NOMO-1 treated with dmso at 0.1 percent for 144 hours (cell line): ENCODE measurements at regions not wholly inside any gene's neighbourhood (a gene's known extent, or its start where the extent isn't known, plus 50 kb on each side); places are given as distances from the start of the nearest gene placed in this dataset.
"Not testable (repeated sequence)": the region's sequence is repeated elsewhere in the genome, so short reads cannot be mapped to it uniquely, and the experiment has no call there.

Experiments used
- DNase-seq: peaks from one replicate; lab custom pipeline; 2025; ENCODE audit not compliant: unreplicated experiment; lab: John Stamatoyannopoulos, UW

GRCh38 chr4:43607400-43607799, 714.9 kb downstream of the GRXCR1 start:
- DNase-seq, result no peak

- DNase-seq, result no peak
Observed at GRCh38 chr4:43607827-43608461, 715.4 kb downstream of the GRXCR1 start.

- DNase-seq, result no peak
Observed at GRCh38 chr4:43619219-43619618, 726.7 kb downstream of the GRXCR1 start.

- DNase-seq, result not testable (repeated sequence)
Observed at GRCh38 chr4:43637893-43638292, 745.4 kb downstream of the GRXCR1 start.

- no peak for DNase-seq
Observed at GRCh38 chr4:43651991-43652390, 759.5 kb downstream of the GRXCR1 start.

GRCh38 chr4:43659547-43659946, 767.0 kb downstream of the GRXCR1 start:
- DNase-seq, result not testable (repeated sequence)

- not testable (repeated sequence) for DNase-seq
Observed at GRCh38 chr4:43672265-43672885, 776.2 kb downstream of the KCTD8 start.

GRCh38 chr4:43680421-43680820, 768.2 kb downstream of the KCTD8 start:
- no peak for DNase-seq

- no peak for DNase-seq
Observed at GRCh38 chr4:43682551-43682950, 766.1 kb downstream of the KCTD8 start.

GRCh38 chr4:43690116-43690515, 758.5 kb downstream of the KCTD8 start:
- no peak for DNase-seq

GRCh38 chr4:43693876-43694275, 754.7 kb downstream of the KCTD8 start:
- DNase-seq, result no peak

GRCh38 chr4:43709443-43709842, 739.2 kb downstream of the KCTD8 start:
- no peak for DNase-seq

- DNase-seq, result no peak
Observed at GRCh38 chr4:43716721-43717395, 731.8 kb downstream of the KCTD8 start.

- no peak for DNase-seq
Observed at GRCh38 chr4:43718369-43718768, 730.2 kb downstream of the KCTD8 start.

- DNase-seq, result no peak
Observed at GRCh38 chr4:43732829-43733426, 715.7 kb downstream of the KCTD8 start.

- DNase-seq, result no peak
Observed at GRCh38 chr4:43742083-43742482, 706.5 kb downstream of the KCTD8 start.

GRCh38 chr4:43754566-43754965, 694.0 kb downstream of the KCTD8 start:
- no peak for DNase-seq

- DNase-seq, result no peak
Observed at GRCh38 chr4:43757147-43757546, 691.5 kb downstream of the KCTD8 start.

- DNase-seq, result no peak
Observed at GRCh38 chr4:43758836-43759235, 689.8 kb downstream of the KCTD8 start.

GRCh38 chr4:43763029-43763610, 685.5 kb downstream of the KCTD8 start:
- no peak for DNase-seq

- no peak for DNase-seq
Observed at GRCh38 chr4:43765514-43765913, 683.1 kb downstream of the KCTD8 start.

GRCh38 chr4:43766648-43767047, 682.0 kb downstream of the KCTD8 start:
- no peak for DNase-seq
